GM12878 (cell line): ENCODE measurements at regions not wholly inside any gene's neighbourhood (a gene's known extent, or its start where the extent isn't known, plus 50 kb on each side); places are given as distances from the start of the nearest gene placed in this dataset.

ENCODE experiments used
- BACH1 ChIP-seq: fragments of 450-650 bp; IDR thresholded peaks from 2 replicates; pipeline ENCODE4 v1.6.1; 2017; ENCODE audit warnings: mild to moderate bottlenecking, borderline replicate concordance
- BCL11A ChIP-seq: IDR thresholded peaks from 2 replicates; pipeline ENCODE4 v1.6.1; 2011; ENCODE audit warnings: low read depth, low read length
- CBX5 ChIP-seq: sonication (generic); IDR thresholded peaks from 2 replicates; pipeline ENCODE4 v1.6.1; 2016; ENCODE audit warnings: low read depth, moderate library complexity, mild to moderate bottlenecking, inconsistent platforms
- CHD1 ChIP-seq: IDR thresholded peaks from 2 replicates; pipeline ENCODE4 v1.6.1; 2012; ENCODE audit warnings: low read depth, low read length, improper control_type of control experiment
- CUX1 ChIP-seq: IDR thresholded peaks from 2 replicates; pipeline ENCODE4 v1.6.1; 2012; ENCODE audit warnings: improper control_type of control experiment, low read depth, low read length; ENCODE audit not compliant: insufficient replicate concordance
- DPF2 ChIP-seq: fragments of 450-650 bp; IDR thresholded peaks from 2 replicates; pipeline ENCODE4 v1.6.1; 2017; ENCODE audit warnings: mild to moderate bottlenecking
- GABPA ChIP-seq: IDR thresholded peaks from 2 replicates; pipeline ENCODE4 v1.6.1; 2014; ENCODE audit warnings: antibody characterized with exemption, low read depth, mild to moderate bottlenecking, inconsistent platforms
- HDGF ChIP-seq: fragments of 450-650 bp; IDR thresholded peaks from 2 replicates; pipeline ENCODE4 v1.6.1; 2016; ENCODE audit warnings: antibody characterized with exemption
- IKZF2 ChIP-seq, 2 experiments: fragments of 450-650 bp; IDR thresholded peaks; 2 replicates each; pipeline ENCODE4 v1.6.1; 2017; ENCODE audit warnings: mild to moderate bottlenecking in 2 of 2, moderate library complexity in 2 of 2
- JUND ChIP-seq: IDR thresholded peaks from 2 replicates; pipeline ENCODE4 v1.6.1; 2012; ENCODE audit warnings: low read depth, mild to moderate bottlenecking, low read length, improper control_type of control experiment, moderate library complexity
- NFIC ChIP-seq: IDR thresholded peaks from 2 replicates; pipeline ENCODE4 v1.6.1; 2012; ENCODE audit warnings: low read depth, mild to moderate bottlenecking, inconsistent platforms, low read length, moderate library complexity
- PBX3 ChIP-seq: IDR thresholded peaks from 2 replicates; pipeline ENCODE4 v1.6.1; 2011; ENCODE audit warnings: mild to moderate bottlenecking, low read depth, low read length, moderate library complexity; ENCODE audit not compliant: insufficient replicate concordance
- POU2F2 ChIP-seq: IDR thresholded peaks from 3 replicates; pipeline ENCODE4 v1.6.1; 2011; ENCODE audit warnings: low read depth, mild to moderate bottlenecking, low read length, borderline replicate concordance
- SMAD1 ChIP-seq: fragments of 450-650 bp; IDR thresholded peaks from 2 replicates; pipeline ENCODE4 v1.6.1; 2018; ENCODE audit warnings: mild to moderate bottlenecking, low read depth; ENCODE audit not compliant: partially characterized antibody
- SP1 ChIP-seq: IDR thresholded peaks from one replicate; pipeline ENCODE4 v1.6.1; 2011; ENCODE audit warnings: low read depth, low read length
- SRF ChIP-seq, 2 experiments: IDR thresholded peaks; 2 replicates each; pipeline ENCODE4 v1.6.1; 2011; ENCODE audit warnings: low read depth in 2 of 2, low read length in 2 of 2, mild to moderate bottlenecking in 1 of 2, moderate library complexity in 1 of 2
- YBX1 ChIP-seq: fragments of 450-650 bp; IDR thresholded peaks from 2 replicates; pipeline ENCODE4 v1.6.1; 2016; ENCODE audit warnings: antibody characterized with exemption
- ZBTB33 ChIP-seq: fragments of 450-650 bp; IDR thresholded peaks from 2 replicates; pipeline ENCODE4 v1.6.1; 2017; ENCODE audit warnings: mild to moderate bottlenecking
- ZNF24 ChIP-seq: fragments of 450-650 bp; IDR thresholded peaks from 2 replicates; pipeline ENCODE4 v1.6.1; 2017; ENCODE audit warnings: antibody characterized with exemption, mild to moderate bottlenecking
- ZNF687 ChIP-seq: fragments of 450-650 bp; IDR thresholded peaks from 2 replicates; pipeline ENCODE4 v1.6.1; 2017; ENCODE audit warnings: mild to moderate bottlenecking, moderate library complexity

- TF ChIP-seq ZNF687 (peak; percentile 44; the same call in 1 of the 2 replicates), NFIC (peak; percentile 56; the same call in 1 of the 2 replicates), BCL11A (peak; percentile 32; the same call in 1 of the 2 replicates), PBX3 (no peak), SP1 (no peak), IKZF2 (IDR thresholded peaks at IDR 0.05) (peak; percentile 62 to 74), POU2F2 (no peak), CHD1 (no peak), CBX5 (no peak), GABPA (no peak), HDGF (no peak), JUND (0 out of 2 replicates have a peak, but pooled peaks have one; percentile 16), DPF2 (peak; percentile 42; the same call in 1 of the 2 replicates), YBX1 (no peak), BACH1 (peak; percentile 17; the same call in 1 of the 2 replicates), SMAD1 (peak; percentile 43), ZNF24 (peak; percentile 82), CUX1 (no peak), SRF (IDR thresholded peaks at IDR 0.05; ENCODE audit: low read depth in 2 of 2, low read length in 2 of 2) (no peak), ZBTB33 (no peak)
Observed at GRCh38 chr9:1522219-1522767, 472.1 kb downstream of the DMRT2 start (continued).
